Thoracic aorta (tissue), 2 donors: ENCODE measurements at regions not wholly inside any gene's neighbourhood (a gene's known extent, or its start where the extent isn't known, plus 50 kb on each side); places are given as distances from the start of the nearest gene placed in this dataset.

ENCODE experiments used
- ATAC-seq: fragments of 150-250 bp; one replicate; pipeline ENCODE4 v1.8.0; 2017; ENCODE audit warnings: low read depth; ENCODE audit not compliant: insufficient number of reproducible peaks, low FRiP score
- DNase-seq: peaks from one replicate; pipeline ENCODE4 v3.0.0-alpha.2; 2020; ENCODE audit warnings: low spot score
- H3K27ac ChIP-seq, 2 donors: fragments of 200-600 bp; sonication (generic); 1 replicate in 1 of 2; 2 replicates in 1 of 2; pipeline ENCODE4 v1.5.1; 2016; ENCODE audit warnings: mild to moderate bottlenecking in 2 of 2, moderate library complexity in 2 of 2
- H3K27me3 ChIP-seq: fragments of 200-600 bp; sonication (generic); replicated peaks from 2 replicates; pipeline ENCODE4 v1.6.0; 2016; ENCODE audit warnings: mild to moderate bottlenecking; ENCODE audit not compliant: insufficient read depth
- H3K36me3 ChIP-seq: fragments of 200-600 bp; sonication (generic); one replicate; pipeline ENCODE4 v1.5.1; 2016
- H3K4me1 ChIP-seq, 2 donors: fragments of 200-600 bp; sonication (generic); 1 replicate in 1 of 2; 2 replicates in 1 of 2; pipeline versions ENCODE4 v1.5.1 to v1.6.0; 2016; ENCODE audit warnings: low read depth in 2 of 2, mild to moderate bottlenecking in 1 of 2; ENCODE audit not compliant: control insufficient read depth in 1 of 2
- H3K4me3 ChIP-seq: fragments of 200-600 bp; sonication (generic); 2 replicates; pipeline ENCODE4 v1.5.1; 2016; ENCODE audit warnings: mild to moderate bottlenecking
- H3K9me3 ChIP-seq: fragments of 200-600 bp; sonication (generic); 2 replicates; pipeline ENCODE4 v1.5.1; 2016
- TF ChIP-seq, protein P1 (sequence below): fragments of 200-600 bp; sonication (generic); IDR thresholded peaks from one replicate; pipeline ENCODE4 v1.5.1; 2019; ENCODE audit warnings: antibody characterized with exemption

DNA sequence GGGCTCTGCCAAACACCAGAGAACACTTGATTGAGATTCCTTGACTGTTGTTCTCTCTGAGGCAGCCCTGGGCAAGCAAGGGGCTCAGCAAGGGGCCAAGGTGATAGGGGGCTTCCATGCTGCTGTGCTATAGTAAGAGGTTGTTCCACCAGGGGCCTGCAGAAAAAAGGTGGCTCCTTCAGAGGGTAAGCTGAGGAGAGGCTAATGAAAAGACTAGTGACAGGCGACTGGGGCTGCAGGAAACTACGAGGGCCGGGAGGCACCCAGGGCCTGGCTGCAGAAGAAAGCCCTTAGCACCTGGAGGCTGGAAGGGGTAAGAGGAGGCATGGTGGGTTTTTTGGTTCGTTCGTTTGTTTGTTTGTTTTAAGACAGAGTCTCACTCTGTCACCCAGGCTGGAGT lies 88.0 kb upstream of the CTNNA1 start:
- H3K9me3 ChIP-seq, result no peaks in the 10 kb centered on the region
- DNase-seq, result no peak
- no peak overlapping the region for H3K27ac ChIP-seq
- no peak overlapping the region for H3K4me3 ChIP-seq
- H3K27me3 ChIP-seq, result no peaks in the 10 kb centered on the region
- no peaks in the 10 kb centered on the region for H3K4me1 ChIP-seq
- no peak for ATAC-seq
- no peaks in the 10 kb centered on the region for H3K36me3 ChIP-seq
- TF ChIP-seq, protein P1, sequence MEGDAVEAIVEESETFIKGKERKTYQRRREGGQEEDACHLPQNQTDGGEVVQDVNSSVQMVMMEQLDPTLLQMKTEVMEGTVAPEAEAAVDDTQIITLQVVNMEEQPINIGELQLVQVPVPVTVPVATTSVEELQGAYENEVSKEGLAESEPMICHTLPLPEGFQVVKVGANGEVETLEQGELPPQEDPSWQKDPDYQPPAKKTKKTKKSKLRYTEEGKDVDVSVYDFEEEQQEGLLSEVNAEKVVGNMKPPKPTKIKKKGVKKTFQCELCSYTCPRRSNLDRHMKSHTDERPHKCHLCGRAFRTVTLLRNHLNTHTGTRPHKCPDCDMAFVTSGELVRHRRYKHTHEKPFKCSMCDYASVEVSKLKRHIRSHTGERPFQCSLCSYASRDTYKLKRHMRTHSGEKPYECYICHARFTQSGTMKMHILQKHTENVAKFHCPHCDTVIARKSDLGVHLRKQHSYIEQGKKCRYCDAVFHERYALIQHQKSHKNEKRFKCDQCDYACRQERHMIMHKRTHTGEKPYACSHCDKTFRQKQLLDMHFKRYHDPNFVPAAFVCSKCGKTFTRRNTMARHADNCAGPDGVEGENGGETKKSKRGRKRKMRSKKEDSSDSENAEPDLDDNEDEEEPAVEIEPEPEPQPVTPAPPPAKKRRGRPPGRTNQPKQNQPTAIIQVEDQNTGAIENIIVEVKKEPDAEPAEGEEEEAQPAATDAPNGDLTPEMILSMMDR, result no peak

DNA sequence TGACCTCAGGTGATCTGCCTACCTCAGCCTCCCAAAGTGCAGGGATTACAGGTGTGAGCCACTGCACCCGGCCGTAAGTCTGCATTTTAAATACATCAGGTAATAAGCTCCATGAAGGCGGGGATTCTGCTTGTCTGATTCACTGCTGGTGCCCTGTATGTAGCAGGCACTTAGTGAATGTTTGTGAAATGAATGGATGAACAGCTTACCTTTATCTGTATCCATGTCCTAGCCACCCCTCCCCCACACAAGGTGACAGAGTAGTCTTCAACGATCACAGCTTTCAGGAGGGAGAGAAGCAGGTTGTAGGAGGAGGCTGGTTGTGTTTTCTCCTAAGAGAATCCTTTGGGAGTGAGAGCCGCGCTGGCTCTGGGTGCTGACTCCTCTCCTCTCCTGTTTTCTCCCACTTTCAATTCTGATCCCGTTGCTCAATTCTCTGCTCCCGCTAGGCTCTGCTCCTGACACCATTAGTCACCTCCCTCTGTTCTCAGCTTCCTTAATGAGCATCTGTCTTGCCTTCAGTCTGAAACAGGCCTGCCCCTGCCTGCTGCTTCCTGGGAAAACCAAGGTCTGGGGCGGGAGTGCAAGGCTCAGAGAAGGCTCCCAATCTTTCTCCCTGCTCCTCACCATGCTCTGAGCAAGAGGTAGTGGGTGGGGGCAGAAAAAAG lies 88.8 kb upstream of the CTNNA1 start:
- no peak for DNase-seq
- no peaks in the 10 kb centered on the region for H3K27me3 ChIP-seq
- no peak overlapping the region for H3K4me3 ChIP-seq
- TF ChIP-seq, protein P1, result no peak
- H3K36me3 ChIP-seq, result no peaks in the 10 kb centered on the region
- no peak for ATAC-seq
- no peaks in the 10 kb centered on the region for H3K9me3 ChIP-seq
- H3K4me1 ChIP-seq, result no peaks in the 10 kb centered on the region
- no peak overlapping the region for H3K27ac ChIP-seq

DNA sequence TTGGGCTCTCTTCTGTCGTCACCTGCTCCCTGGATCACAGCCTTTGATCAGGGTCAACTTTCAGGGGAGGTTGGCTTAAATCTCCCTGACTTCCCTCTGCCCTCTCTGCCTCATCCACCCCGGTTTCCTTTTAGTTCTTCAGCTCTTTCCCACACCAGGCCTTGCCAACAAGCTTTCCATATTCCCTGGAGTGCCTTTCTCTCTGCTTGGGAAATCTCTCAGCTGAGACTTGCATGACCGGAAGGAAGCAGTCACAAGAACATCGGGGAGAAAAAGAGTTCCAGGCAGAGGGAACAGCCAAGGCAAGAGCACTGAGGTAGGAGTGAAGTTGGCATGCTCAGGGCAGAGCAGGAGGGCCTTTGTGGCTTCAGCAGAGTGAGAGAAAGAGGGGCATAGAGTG lies 88.4 kb upstream of the HSPA9 start:
- Histone ChIP-seq H3K4me3 (no peak overlapping the region), H3K9me3 (no peaks in the 10 kb centered on the region), H3K27me3 (no peaks in the 10 kb centered on the region), H3K27ac (no peak overlapping the region), H3K4me1 (no peaks in the 10 kb centered on the region), H3K36me3 (no peaks in the 10 kb centered on the region)
- DNase-seq, result no peak
- TF ChIP-seq, protein P1, result no peak
- ATAC-seq, result no peak

DNA sequence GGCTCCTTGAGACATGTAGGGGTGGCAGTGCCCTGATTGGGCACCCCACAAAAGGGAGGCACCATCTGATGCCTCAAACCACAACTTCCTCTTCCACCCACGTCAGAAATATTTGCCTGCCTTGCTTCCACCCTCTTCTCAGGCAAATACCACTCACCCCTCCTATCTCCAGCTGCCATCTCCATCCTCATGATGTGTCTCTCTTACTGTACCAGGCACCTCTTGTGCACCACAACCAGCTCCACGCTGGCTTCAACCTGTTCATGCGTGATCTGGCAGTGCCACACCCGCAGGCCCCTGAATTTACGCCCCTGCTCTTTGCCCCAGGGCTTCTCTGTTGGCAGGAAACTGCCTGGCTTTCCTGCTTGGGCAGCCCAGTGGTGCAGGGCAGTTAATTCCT lies 87.8 kb upstream of the HSPA9 start:
- no peak for ATAC-seq
- Histone ChIP-seq H3K36me3 (no peaks in the 10 kb centered on the region), H3K4me3 (no peak overlapping the region), H3K27ac (no peak overlapping the region), H3K27me3 (no peaks in the 10 kb centered on the region), H3K4me1 (no peaks in the 10 kb centered on the region), H3K9me3 (no peaks in the 10 kb centered on the region)
- TF ChIP-seq, protein P1, result no peak
- DNase-seq, result no peak

DNA sequence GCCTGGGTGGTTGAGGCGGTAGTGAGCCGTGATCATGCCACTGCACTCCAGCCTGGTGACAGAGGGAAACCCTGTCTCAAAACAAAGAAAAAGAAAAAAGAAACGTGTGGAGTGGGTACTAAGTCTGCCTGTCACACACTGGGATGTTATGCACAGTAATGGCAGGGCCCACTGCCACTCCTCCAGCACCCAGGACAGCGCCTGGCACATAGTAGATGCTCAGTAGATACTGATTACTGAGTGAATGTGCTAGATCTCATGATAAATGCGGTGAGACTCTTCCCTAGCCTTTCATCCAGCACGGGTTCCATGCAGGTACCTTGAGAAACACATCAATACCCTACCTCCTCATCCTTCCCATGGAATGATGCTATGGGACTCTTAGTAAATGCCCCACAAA lies 87.4 kb upstream of the HSPA9 start:
- TF ChIP-seq, protein P1, result no peak

More for the DNA sequence above, 87.4 kb upstream of the HSPA9 start:
- DNase-seq (no peak), ATAC-seq (no peak)
- no peaks in the 10 kb centered on the region for H3K27me3 ChIP-seq
- H3K4me3 ChIP-seq, result no peak overlapping the region
- H3K36me3 ChIP-seq, result no peaks in the 10 kb centered on the region
- H3K27ac ChIP-seq, result no peak overlapping the region
- H3K4me1 ChIP-seq, result no peaks in the 10 kb centered on the region
- H3K9me3 ChIP-seq, result no peaks in the 10 kb centered on the region
